AG10803 (cell line): ENCODE measurements at regions not wholly inside any gene's neighbourhood (a gene's known extent, or its start where the extent isn't known, plus 50 kb on each side); places are given as distances from the start of the nearest gene placed in this dataset.

ENCODE experiments used
- DNase-seq: peaks from one replicate; pipeline ENCODE4 v3.0.0; 2010; ENCODE audit warnings: low read depth
- H3K4me3 ChIP-seq: 2 replicates; pipeline ENCODE4 v1.5.1; 2011; ENCODE audit warnings: mild to moderate bottlenecking, low read length, control low read depth
- CTCF ChIP-seq: conservative IDR thresholded peaks from 2 replicates; pipeline ENCODE4 v1.5.1; 2011; ENCODE audit warnings: mild to moderate bottlenecking, low read length, control low read depth, inconsistent platforms

GRCh38 chr11:44446366-44446762 is 119.1 kb upstream of the CD82 start:
- DNase-seq = no peak
- TF ChIP-seq CTCF = no peak
- no peak overlapping the region for H3K4me3 ChIP-seq

GRCh38 chr11:44446996-44447771 is 118.3 kb upstream of the CD82 start:
- DNase-seq = no peak
- TF ChIP-seq CTCF = no peak
- H3K4me3 ChIP-seq = no peak overlapping the region

- DNase-seq = no peak
- no peak overlapping the region for H3K4me3 ChIP-seq
- TF ChIP-seq CTCF = no peak
Observed at GRCh38 chr11:44450295-44450932, 115.0 kb upstream of the CD82 start.

GRCh38 chr11:44451706-44452105 is 113.8 kb upstream of the CD82 start:
- H3K4me3 ChIP-seq = no peak overlapping the region
- no peak for DNase-seq
- TF ChIP-seq CTCF = no peak

GRCh38 chr11:44452827-44453572 is 112.5 kb upstream of the CD82 start:
- no peak for DNase-seq
- no peak for TF ChIP-seq CTCF
- H3K4me3 ChIP-seq = no peak overlapping the region

- no peak overlapping the region for H3K4me3 ChIP-seq
- no peak for DNase-seq
- TF ChIP-seq CTCF = no peak
Observed at GRCh38 chr11:44453871-44454270, 111.6 kb upstream of the CD82 start.
